Endothelial cell (in vitro differentiated cells): ENCODE measurements at regions not wholly inside any gene's neighbourhood (a gene's known extent, or its start where the extent isn't known, plus 50 kb on each side); places are given as distances from the start of the nearest gene placed in this dataset.

Experiments used
- DNase-seq: peaks from one replicate; pipeline ENCODE4 v3.0.0; 2021; ENCODE audit warnings: low spot score
- H3K27ac Mint-ChIP-seq: one replicate; pipeline ENCODE4 v1.8.0; 2021; ENCODE audit warnings: mixed read lengths, inconsistent platforms; ENCODE audit not compliant: unreplicated experiment
- H3K27me3 Mint-ChIP-seq: one replicate; pipeline ENCODE4 v1.8.0; 2021; ENCODE audit warnings: mild to moderate bottlenecking, moderate library complexity, mixed read lengths, inconsistent platforms; ENCODE audit not compliant: unreplicated experiment
- H3K36me3 Mint-ChIP-seq: one replicate; pipeline ENCODE4 v1.8.0; 2021; ENCODE audit warnings: mild to moderate bottlenecking, low read depth, mixed read lengths, inconsistent platforms; ENCODE audit not compliant: unreplicated experiment
- H3K4me1 Mint-ChIP-seq: one replicate; pipeline ENCODE4 v1.8.0; 2021; ENCODE audit warnings: mild to moderate bottlenecking, mixed read lengths, inconsistent platforms; ENCODE audit not compliant: unreplicated experiment
- H3K4me3 Mint-ChIP-seq: one replicate; pipeline ENCODE4 v1.8.0; 2021; ENCODE audit warnings: mild to moderate bottlenecking, mixed read lengths, inconsistent platforms; ENCODE audit not compliant: unreplicated experiment
- H3K9me3 Mint-ChIP-seq: one replicate; pipeline ENCODE4 v1.8.0; 2021; ENCODE audit warnings: mixed read lengths, inconsistent platforms; ENCODE audit not compliant: unreplicated experiment
- CTCF ChIP-seq: fragments of 200-600 bp; sonication (generic); IDR thresholded peaks from one replicate; pipeline ENCODE4 v1.5.0; 2021; ENCODE audit warnings: antibody characterized with exemption; ENCODE audit not compliant: unreplicated experiment

GRCh38 chr2:41725901-41726300 is 321.9 kb upstream of the PKDCC start:
- Mint-ChIP-seq H3K27me3 (peaks cover 3% of the 10 kb centered on the region), H3K36me3 (no peaks in the 10 kb centered on the region), H3K4me3 (no peak overlapping the region), H3K27ac (no peak overlapping the region), H3K4me1 (peaks cover 15% of the 10 kb centered on the region), H3K9me3 (no peaks in the 10 kb centered on the region)
- no peak for DNase-seq
- TF ChIP-seq CTCF, result no peak

- H3K4me3 Mint-ChIP-seq, result no peak overlapping the region
- no peak overlapping the region for H3K27ac Mint-ChIP-seq
- H3K27me3 Mint-ChIP-seq, result peaks cover 4% of the 10 kb centered on the region
- H3K36me3 Mint-ChIP-seq, result no peaks in the 10 kb centered on the region
- no peak for TF ChIP-seq CTCF
- peaks cover 12% of the 10 kb centered on the region for H3K4me1 Mint-ChIP-seq
- no peak for DNase-seq
- no peaks in the 10 kb centered on the region for H3K9me3 Mint-ChIP-seq
These were observed 321.5 kb upstream of the PKDCC start for GRCh38 chr2:41726364-41726763.

DNA sequence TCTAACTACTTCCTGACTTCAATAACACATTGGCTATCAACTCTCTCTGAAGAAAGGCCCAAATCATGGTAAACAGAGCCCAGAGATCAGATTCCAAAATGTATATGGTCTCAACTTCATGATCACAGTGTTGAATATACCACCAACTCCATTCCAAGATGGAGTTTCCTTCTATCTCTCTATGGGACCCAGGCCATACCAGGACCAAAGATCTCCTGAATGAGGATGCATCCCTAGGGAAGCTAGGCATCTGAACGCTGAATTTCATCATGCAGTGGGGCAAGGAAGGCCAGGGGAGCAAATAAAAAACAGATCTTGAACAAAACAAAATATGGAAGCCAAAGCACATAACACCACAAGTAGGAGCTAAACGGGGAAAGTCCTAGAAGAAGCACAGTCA is 320.7 kb upstream of the PKDCC start:
- Mint-ChIP-seq H3K4me1 (peaks cover 12% of the 10 kb centered on the region), H3K27ac (no peak overlapping the region), H3K36me3 (no peaks in the 10 kb centered on the region), H3K27me3 (peaks cover 4% of the 10 kb centered on the region), H3K4me3 (no peak overlapping the region), H3K9me3 (no peaks in the 10 kb centered on the region)
- no peak for DNase-seq
- TF ChIP-seq CTCF, result no peak

- TF ChIP-seq CTCF, result no peak
- Mint-ChIP-seq H3K4me1 (peaks cover 8% of the 10 kb centered on the region), H3K27me3 (peaks cover 4% of the 10 kb centered on the region)
These were observed 320.1 kb upstream of the PKDCC start for GRCh38 chr2:41727711-41728110.

GRCh38 chr2:41728788-41729338 is 319.0 kb upstream of the PKDCC start:
- Mint-ChIP-seq H3K27me3 (peaks cover 4% of the 10 kb centered on the region), H3K36me3 (no peaks in the 10 kb centered on the region), H3K27ac (no peak overlapping the region), H3K4me3 (no peak overlapping the region), H3K4me1 (peaks cover 6% of the 10 kb centered on the region), H3K9me3 (no peaks in the 10 kb centered on the region)
- no peak for TF ChIP-seq CTCF
- no peak for DNase-seq

More at GRCh38 chr2:41727711-41728110, 320.1 kb upstream of the PKDCC start:
- DNase-seq, result no peak
- no peaks in the 10 kb centered on the region for H3K36me3 Mint-ChIP-seq
- H3K4me3 Mint-ChIP-seq, result no peak overlapping the region
- no peaks in the 10 kb centered on the region for H3K9me3 Mint-ChIP-seq
- no peak overlapping the region for H3K27ac Mint-ChIP-seq
